Activated CD8-positive, alpha-beta T cell treated with anti-CD3 and anti-CD28 coated beads for 36 hours (primary cell): ENCODE measurements at regions not wholly inside any gene's neighbourhood (a gene's known extent, or its start where the extent isn't known, plus 50 kb on each side); places are given as distances from the start of the nearest gene placed in this dataset.

Experiments
- ATAC-seq: fragments of 200-7000 bp; cut with Tn5 transposase; one replicate; pipeline ENCODE4 v1.10.0; 2021; ENCODE audit warnings: mild to moderate bottlenecking, moderate library complexity
- CTCF ChIA-PET: fragments of 350-600 bp; sonication (Branson Sonifier 250); formaldehyde crosslinking; loops from one replicate; lab custom pipeline; 2021; ENCODE audit warnings: antibody characterized with exemption; lab: Charles Lee
- POLR2A ChIA-PET: fragments of 350-600 bp; sonication (Branson Sonifier 250); formaldehyde crosslinking; loops from one replicate; lab custom pipeline; 2021; ENCODE audit warnings: antibody characterized with exemption; lab: Charles Lee
- DNase-seq: peaks from one replicate; pipeline ENCODE4 v3.0.0-alpha.2; 2020
- H3K27ac Mint-ChIP-seq: one replicate; pipeline ENCODE4 v1.8.0; 2021; ENCODE audit warnings: mild to moderate bottlenecking, mixed read lengths
- H3K27me3 Mint-ChIP-seq: one replicate; pipeline ENCODE4 v1.8.0; 2021; ENCODE audit warnings: mixed read lengths
- H3K36me3 Mint-ChIP-seq: one replicate; pipeline ENCODE4 v1.8.0; 2021; ENCODE audit warnings: low read depth, mixed read lengths
- H3K4me1 Mint-ChIP-seq: one replicate; pipeline ENCODE4 v1.8.0; 2021; ENCODE audit warnings: low read depth, mixed read lengths
- H3K4me3 Mint-ChIP-seq: one replicate; pipeline ENCODE4 v1.8.0; 2021; ENCODE audit warnings: mild to moderate bottlenecking, moderate library complexity, mixed read lengths
- H3K9me3 Mint-ChIP-seq: one replicate; pipeline ENCODE4 v1.8.0; 2021; ENCODE audit warnings: mixed read lengths
- CTCF ChIP-seq: fragments of 200-600 bp; IDR thresholded peaks from one replicate; pipeline ENCODE4 v1.8.0; 2022; ENCODE audit warnings: antibody characterized with exemption, mild to moderate bottlenecking
- intact Hi-C: fragments of 100-400 bp; cut with micrococcal nuclease; formaldehyde crosslinking; loops from one replicate; pipeline ENCODE4 v1.10.0; 2022

- DNase-seq (no peak), ATAC-seq (no peak)
- no peak overlapping the region for H3K27ac Mint-ChIP-seq
- H3K4me3 Mint-ChIP-seq: no peak overlapping the region
- no peaks in the 10 kb centered on the region for H3K9me3 Mint-ChIP-seq
- POLR2A ChIA-PET: no interaction called here
- TF ChIP-seq CTCF: no peak
- CTCF ChIA-PET: no interaction called here
- no peaks in the 10 kb centered on the region for H3K36me3 Mint-ChIP-seq
- intact Hi-C loops: no loop called here
- H3K4me1 Mint-ChIP-seq: no peaks in the 10 kb centered on the region
- H3K27me3 Mint-ChIP-seq: no peaks in the 10 kb centered on the region
These were observed 301.4 kb downstream of the CMPK2 start for GRCh38 chr2:6564326-6564725.

- Mint-ChIP-seq H3K4me1 (no peaks in the 10 kb centered on the region), H3K9me3 (no peaks in the 10 kb centered on the region), H3K27me3 (peaks cover 12% of the 10 kb centered on the region), H3K27ac (no peak overlapping the region), H3K36me3 (no peaks in the 10 kb centered on the region), H3K4me3 (no peak overlapping the region)
- intact Hi-C loops: no loop called here
- TF ChIP-seq CTCF: no peak
- DNase-seq (no peak), ATAC-seq (no peak)
- ChIA-PET CTCF (no interaction called here), POLR2A (no interaction called here)
These were observed 291.6 kb downstream of the CMPK2 start for GRCh38 chr2:6574121-6574520.

- no peak for TF ChIP-seq CTCF
- H3K9me3 Mint-ChIP-seq: no peaks in the 10 kb centered on the region
- DNase-seq: no peak
- ChIA-PET POLR2A (no interaction called here), CTCF (no interaction called here)
- no peak overlapping the region for H3K4me3 Mint-ChIP-seq
- peaks cover 7% of the 10 kb centered on the region for H3K27me3 Mint-ChIP-seq
- no peak for ATAC-seq
- H3K4me1 Mint-ChIP-seq: no peaks in the 10 kb centered on the region
- no peaks in the 10 kb centered on the region for H3K36me3 Mint-ChIP-seq
- intact Hi-C loops: no loop called here
- no peak overlapping the region for H3K27ac Mint-ChIP-seq
These were observed 289.4 kb downstream of the CMPK2 start for GRCh38 chr2:6576302-6576701.

- intact Hi-C loops: no loop called here
- peaks cover 4% of the 10 kb centered on the region for H3K27me3 Mint-ChIP-seq
- ChIA-PET POLR2A (no interaction called here), CTCF (no interaction called here)
- ATAC-seq: no peak
- no peak for TF ChIP-seq CTCF
- H3K9me3 Mint-ChIP-seq: no peaks in the 10 kb centered on the region
- H3K36me3 Mint-ChIP-seq: no peaks in the 10 kb centered on the region
- no peak overlapping the region for H3K4me3 Mint-ChIP-seq
- no peak for DNase-seq
- H3K4me1 Mint-ChIP-seq: no peaks in the 10 kb centered on the region
- no peak overlapping the region for H3K27ac Mint-ChIP-seq
These were observed 287.7 kb downstream of the CMPK2 start for GRCh38 chr2:6577960-6578359.

- DNase-seq (no peak), ATAC-seq (no peak)
- CTCF ChIA-PET: no interaction called here
- Mint-ChIP-seq H3K9me3 (no peaks in the 10 kb centered on the region), H3K36me3 (no peaks in the 10 kb centered on the region), H3K4me3 (no peak overlapping the region), H3K4me1 (no peaks in the 10 kb centered on the region), H3K27ac (no peak overlapping the region), H3K27me3 (peaks cover 4% of the 10 kb centered on the region)
- POLR2A ChIA-PET: interaction anchor here (0.7 kb wide), 1 partner anchor 10 kb away, joined by 3 read pairs; no protein-coding TSS in a partner anchor
- TF ChIP-seq CTCF: no peak
- intact Hi-C loops: no loop called here
These were observed 287.3 kb downstream of the CMPK2 start for GRCh38 chr2:6578416-6578815.
